Mesenchymal stem cell (in vitro differentiated cells and primary cell): ENCODE measurements at regions not wholly inside any gene's neighbourhood (a gene's known extent, or its start where the extent isn't known, plus 50 kb on each side); places are given as distances from the start of the nearest gene placed in this dataset.

Experiments used
- DNase-seq: peaks from one replicate; pipeline ENCODE4 v3.0.0-alpha.2; 2013
- H2AFZ ChIP-seq: one replicate; pipeline ENCODE4 v1.6.1; 2013; ENCODE audit warnings: low read depth, mild to moderate bottlenecking, control low read depth, inconsistent platforms, low read length, moderate library complexity
- H2AK5ac ChIP-seq: 2 replicates; pipeline ENCODE4 v1.6.1; 2013; ENCODE audit warnings: low read length, moderate library complexity, mild to moderate bottlenecking, inconsistent platforms; ENCODE audit not compliant: severe bottlenecking
- H2BK120ac ChIP-seq: one replicate; pipeline ENCODE4 v1.6.1; 2013; ENCODE audit warnings: low read depth, mild to moderate bottlenecking, inconsistent platforms, low read length, moderate library complexity
- H2BK12ac ChIP-seq, 2 experiments: one replicate each; pipeline ENCODE4 v1.6.1; 2013; ENCODE audit warnings: inconsistent platforms in 2 of 2, low read length in 2 of 2, mild to moderate bottlenecking in 2 of 2, moderate library complexity in 2 of 2, control low read depth in 1 of 2
- H2BK15ac ChIP-seq: one replicate; pipeline ENCODE4 v1.6.1; 2013; ENCODE audit warnings: mild to moderate bottlenecking, low read depth, inconsistent platforms; ENCODE audit not compliant: poor library complexity, severe bottlenecking
- H2BK5ac ChIP-seq: 2 replicates; pipeline ENCODE4 v1.6.1; 2013; ENCODE audit warnings: low read depth, mild to moderate bottlenecking, low read length, control low read depth, inconsistent platforms; ENCODE audit not compliant: poor library complexity, severe bottlenecking
- H3K14ac ChIP-seq, 2 experiments: one replicate each; pipeline ENCODE4 v1.6.1; 2013; ENCODE audit warnings: inconsistent platforms in 2 of 2, low read length in 2 of 2, control low read depth in 1 of 2, mild to moderate bottlenecking in 1 of 2, moderate library complexity in 1 of 2
- H3K18ac ChIP-seq, 2 experiments: one replicate each; pipeline ENCODE4 v1.6.1; 2013; ENCODE audit warnings: inconsistent platforms in 2 of 2, low read length in 2 of 2, control low read depth in 1 of 2, low read depth in 1 of 2, mild to moderate bottlenecking in 1 of 2
- H3K23ac ChIP-seq, 2 experiments: one replicate each; pipeline ENCODE4 v1.6.1; 2013; ENCODE audit warnings: inconsistent platforms in 2 of 2, low read length in 2 of 2, mild to moderate bottlenecking in 2 of 2, moderate library complexity in 2 of 2, control low read depth in 1 of 2
- H3K27ac ChIP-seq: 2 replicates; pipeline ENCODE4 v1.5.1; 2013; ENCODE audit warnings: mild to moderate bottlenecking, moderate library complexity, low read length, control low read depth, inconsistent platforms; ENCODE audit not compliant: poor library complexity, severe bottlenecking
- H3K27me3 ChIP-seq, 2 experiments: 2 replicates each; pipeline versions ENCODE4 v1.6.1 to v1.7.0; 2013; ENCODE audit warnings: low read length in 2 of 2, mild to moderate bottlenecking in 2 of 2, moderate library complexity in 2 of 2, control low read depth in 1 of 2, inconsistent platforms in 1 of 2; ENCODE audit not compliant: control insufficient read depth in 1 of 2, insufficient read depth in 1 of 2
- H3K36me3 ChIP-seq, 2 experiments: 2 replicates each; pipeline versions ENCODE4 v1.6.1 to v1.7.0; 2013; ENCODE audit warnings: low read length in 2 of 2, control low read depth in 1 of 2, inconsistent platforms in 1 of 2, low read depth in 1 of 2, mild to moderate bottlenecking in 1 of 2; ENCODE audit not compliant: insufficient read depth in 2 of 2, control insufficient read depth in 1 of 2
- H3K4ac ChIP-seq, 2 experiments: one replicate each; pipeline ENCODE4 v1.6.1; 2013; ENCODE audit warnings: inconsistent platforms in 2 of 2, low read length in 2 of 2, mild to moderate bottlenecking in 2 of 2, moderate library complexity in 2 of 2, control low read depth in 1 of 2, low read depth in 1 of 2
- H3K4me1 ChIP-seq: 2 replicates; pipeline ENCODE4 v1.6.1; 2013; ENCODE audit warnings: low read depth, low read length, control low read depth; ENCODE audit not compliant: control insufficient read depth, insufficient read depth
- H3K4me2 ChIP-seq: 2 replicates; pipeline ENCODE4 v1.6.1; 2013; ENCODE audit warnings: low read length, mild to moderate bottlenecking, inconsistent platforms; ENCODE audit not compliant: poor library complexity, severe bottlenecking
- H3K4me3 ChIP-seq, 2 experiments: 2 replicates each; pipeline versions ENCODE4 v1.5.1 to v1.7.0; 2013; ENCODE audit warnings: low read length in 2 of 2, mild to moderate bottlenecking in 2 of 2, control low read depth in 1 of 2, low read depth in 1 of 2; ENCODE audit not compliant: insufficient read depth in 1 of 2
- H3K79me1 ChIP-seq: replicated peaks from 2 replicates; pipeline ENCODE4 v1.6.1; 2013; ENCODE audit warnings: mild to moderate bottlenecking, control low read depth, low read length, inconsistent platforms; ENCODE audit not compliant: poor library complexity, severe bottlenecking
- H3K9ac ChIP-seq: 2 replicates; pipeline ENCODE4 v1.7.0; 2013; ENCODE audit warnings: mild to moderate bottlenecking, low read length, moderate library complexity
- H3K9me3 ChIP-seq: 2 replicates; pipeline ENCODE4 v1.7.0; 2013; ENCODE audit warnings: mild to moderate bottlenecking, low read length; ENCODE audit not compliant: control insufficient read depth
- H4K8ac ChIP-seq: one replicate; pipeline ENCODE4 v1.6.1; 2013; ENCODE audit warnings: inconsistent platforms, mild to moderate bottlenecking, low read length, moderate library complexity
- H4K91ac ChIP-seq: one replicate; pipeline ENCODE4 v1.6.1; 2013; ENCODE audit warnings: mild to moderate bottlenecking, low read length, inconsistent platforms
- WGBS: methylation state at CpG from one replicate; pipeline ENCODE4 v1.1.7; 2013; ENCODE audit warnings: mixed read lengths; 5-methylcytosine and 5-hydroxymethylcytosine counted together

GRCh38 chr13:47396915-47397314 lies 500.1 kb upstream of the HTR2A start:
- Histone ChIP-seq H3K79me1 (no peaks in the 10 kb centered on the region), H3K9me3 (no peaks in the 10 kb centered on the region), H2BK12ac (no peak overlapping the region), H3K27ac (no peak overlapping the region), H3K4me2 (no peak overlapping the region), H2BK15ac (no peak overlapping the region), H3K9ac (no peak overlapping the region), H3K4me1 (no peaks in the 10 kb centered on the region), H3K4ac (no peak overlapping the region), H4K91ac (no peak overlapping the region), H3K4me3 (no peak overlapping the region), H3K36me3 (no peaks in the 10 kb centered on the region), H4K8ac (no peak overlapping the region), H2AFZ (no peak overlapping the region), H2BK120ac (no peak overlapping the region), H3K23ac (no peak overlapping the region), H3K18ac (no peak overlapping the region), H3K27me3 (no peaks in the 10 kb centered on the region), H2BK5ac (no peak overlapping the region), H3K14ac (no peak overlapping the region), H2AK5ac (no peak overlapping the region)
- DNase-seq, result no peak
- 85% methylated on average over 5 of the region's 5 CpGs for WGBS

- no peak overlapping the region for H3K9ac ChIP-seq
- H3K4me1 ChIP-seq, result no peaks in the 10 kb centered on the region
- no peak overlapping the region for H3K4me3 ChIP-seq
- H2AFZ ChIP-seq, result no peak overlapping the region
- no peak overlapping the region for H3K27ac ChIP-seq
- no peaks in the 10 kb centered on the region for H3K79me1 ChIP-seq
- H2BK15ac ChIP-seq, result no peak overlapping the region
- H4K8ac ChIP-seq, result no peak overlapping the region
- no peak overlapping the region for H2AK5ac ChIP-seq
- H3K9me3 ChIP-seq, result peaks cover 51% of the 10 kb centered on the region
- H4K91ac ChIP-seq, result no peak overlapping the region
- DNase-seq, result no peak
- no peak overlapping the region for H3K14ac ChIP-seq
- no CpG with 5 or more reads among the region's 1 CpG for WGBS
- no peaks in the 10 kb centered on the region for H3K27me3 ChIP-seq
- H2BK12ac ChIP-seq, result no peak overlapping the region
- no peak overlapping the region for H3K23ac ChIP-seq
- H3K18ac ChIP-seq, result no peak overlapping the region
- no peak overlapping the region for H2BK120ac ChIP-seq
- H3K4ac ChIP-seq, result no peak overlapping the region
- H3K4me2 ChIP-seq, result no peak overlapping the region
- no peaks in the 10 kb centered on the region for H3K36me3 ChIP-seq
- no peak overlapping the region for H2BK5ac ChIP-seq
These were observed 477.9 kb upstream of the HTR2A start for GRCh38 chr13:47374741-47375140.

GRCh38 chr13:47372751-47373150 lies 475.9 kb upstream of the HTR2A start:
- Histone ChIP-seq H4K91ac (no peak overlapping the region), H2BK12ac (no peak overlapping the region), H3K4ac (no peak overlapping the region), H3K23ac (no peak overlapping the region), H2BK5ac (no peak overlapping the region), H3K18ac (no peak overlapping the region), H3K4me1 (no peaks in the 10 kb centered on the region), H2AFZ (no peak overlapping the region), H2BK15ac (no peak overlapping the region), H3K9ac (no peak overlapping the region), H3K4me2 (no peak overlapping the region), H2BK120ac (no peak overlapping the region), H3K36me3 (no peaks in the 10 kb centered on the region), H3K9me3 (peaks cover 56% of the 10 kb centered on the region), H3K79me1 (no peaks in the 10 kb centered on the region), H3K27ac (no peak overlapping the region), H3K4me3 (no peak overlapping the region), H4K8ac (no peak overlapping the region), H3K14ac (no peak overlapping the region), H3K27me3 (no peaks in the 10 kb centered on the region), H2AK5ac (no peak overlapping the region)
- 0% methylated on average over 1 of the region's 1 CpG for WGBS
- no peak for DNase-seq

- H3K18ac ChIP-seq, result no peak overlapping the region
- no peaks in the 10 kb centered on the region for H3K79me1 ChIP-seq
- H3K27me3 ChIP-seq, result no peaks in the 10 kb centered on the region
- no peak overlapping the region for H2BK5ac ChIP-seq
- H3K9me3 ChIP-seq, result peaks cover 4% of the 10 kb centered on the region
- H3K14ac ChIP-seq, result no peak overlapping the region
- no peak overlapping the region for H3K4ac ChIP-seq
- H4K91ac ChIP-seq, result no peak overlapping the region
- WGBS, result 100% methylated on average over 2 of the region's 3 CpGs
- H2BK12ac ChIP-seq, result no peak overlapping the region
- H2AFZ ChIP-seq, result no peak overlapping the region
- H3K4me3 ChIP-seq, result no peak overlapping the region
- no peak overlapping the region for H2BK120ac ChIP-seq
- no peak overlapping the region for H3K9ac ChIP-seq
- no peaks in the 10 kb centered on the region for H3K36me3 ChIP-seq
- H3K23ac ChIP-seq, result no peak overlapping the region
- no peaks in the 10 kb centered on the region for H3K4me1 ChIP-seq
- DNase-seq, result no peak
- no peak overlapping the region for H3K27ac ChIP-seq
- no peak overlapping the region for H4K8ac ChIP-seq
- H2BK15ac ChIP-seq, result no peak overlapping the region
- no peak overlapping the region for H3K4me2 ChIP-seq
- H2AK5ac ChIP-seq, result no peak overlapping the region
These were observed 454.9 kb upstream of the HTR2A start for GRCh38 chr13:47351798-47352197.
